ENCODE measurements at regions not wholly inside any gene's neighbourhood (a gene's known extent, or its start where the extent isn't known, plus 50 kb on each side); places are given as distances from the start of the nearest gene placed in this dataset.

DNA sequence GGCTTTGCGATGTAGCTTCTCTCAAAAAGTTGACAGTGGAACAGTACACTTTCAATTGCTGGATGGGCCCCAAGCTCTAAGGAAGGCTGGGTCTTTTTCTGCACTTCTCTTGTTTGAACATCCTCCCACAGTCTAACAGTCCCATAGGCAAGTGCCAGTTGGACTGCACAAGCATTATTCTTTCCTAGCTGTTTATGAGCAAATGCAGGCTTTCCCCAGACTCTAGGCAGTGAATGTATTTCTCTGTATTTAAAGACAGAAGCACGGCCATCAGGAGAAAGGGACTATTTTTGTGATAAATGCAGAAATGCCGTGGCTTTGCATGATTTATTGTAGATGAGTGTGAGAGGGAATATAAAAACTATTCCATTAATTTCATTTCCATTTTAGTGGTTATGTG, 539.3 kb upstream of the LMCD1 start:
- no peaks in the 10 kb centered on the region for H3K9me3 ChIP-seq
- H3K4me3 ChIP-seq, result no peak overlapping the region
- in situ Hi-C loops (cut with MboI; ENCODE audit: low pct_ligation_motif_present in 1 of 4, low pct_unique_long_range_greater_than_20kb in 1 of 4, low sequenced_read_pairs in 3 of 4) (no loop called here), intact Hi-C loops (cut with DNase I; ENCODE audit: low total_unique reads) (no loop called here)
- no peaks in the 10 kb centered on the region for H3K36me3 ChIP-seq
- H3K27me3 ChIP-seq, result no peaks in the 10 kb centered on the region
- TF ChIP-seq POLR2AphosphoS5 (IDR thresholded peaks at IDR 0.05) (no peak), POLR2A (IDR thresholded peaks at IDR 0.05) (no peak), EP300 (IDR thresholded peaks at IDR 0.05; ENCODE audit: low read depth) (no peak)
- TF ChIP-seq, protein P1, sequence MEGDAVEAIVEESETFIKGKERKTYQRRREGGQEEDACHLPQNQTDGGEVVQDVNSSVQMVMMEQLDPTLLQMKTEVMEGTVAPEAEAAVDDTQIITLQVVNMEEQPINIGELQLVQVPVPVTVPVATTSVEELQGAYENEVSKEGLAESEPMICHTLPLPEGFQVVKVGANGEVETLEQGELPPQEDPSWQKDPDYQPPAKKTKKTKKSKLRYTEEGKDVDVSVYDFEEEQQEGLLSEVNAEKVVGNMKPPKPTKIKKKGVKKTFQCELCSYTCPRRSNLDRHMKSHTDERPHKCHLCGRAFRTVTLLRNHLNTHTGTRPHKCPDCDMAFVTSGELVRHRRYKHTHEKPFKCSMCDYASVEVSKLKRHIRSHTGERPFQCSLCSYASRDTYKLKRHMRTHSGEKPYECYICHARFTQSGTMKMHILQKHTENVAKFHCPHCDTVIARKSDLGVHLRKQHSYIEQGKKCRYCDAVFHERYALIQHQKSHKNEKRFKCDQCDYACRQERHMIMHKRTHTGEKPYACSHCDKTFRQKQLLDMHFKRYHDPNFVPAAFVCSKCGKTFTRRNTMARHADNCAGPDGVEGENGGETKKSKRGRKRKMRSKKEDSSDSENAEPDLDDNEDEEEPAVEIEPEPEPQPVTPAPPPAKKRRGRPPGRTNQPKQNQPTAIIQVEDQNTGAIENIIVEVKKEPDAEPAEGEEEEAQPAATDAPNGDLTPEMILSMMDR (IDR thresholded peaks at IDR 0.05), result no peak
- H3K4me1 ChIP-seq, result no peaks in the 10 kb centered on the region
- DNase-seq, result no peak
- WGBS, 2 donors (ENCODE audit: low coverage in 1 of 2), result 44 to 47% methylated on average over 3 of the region's 3 CpGs
- no peak overlapping the region for H3K27ac ChIP-seq

DNA sequence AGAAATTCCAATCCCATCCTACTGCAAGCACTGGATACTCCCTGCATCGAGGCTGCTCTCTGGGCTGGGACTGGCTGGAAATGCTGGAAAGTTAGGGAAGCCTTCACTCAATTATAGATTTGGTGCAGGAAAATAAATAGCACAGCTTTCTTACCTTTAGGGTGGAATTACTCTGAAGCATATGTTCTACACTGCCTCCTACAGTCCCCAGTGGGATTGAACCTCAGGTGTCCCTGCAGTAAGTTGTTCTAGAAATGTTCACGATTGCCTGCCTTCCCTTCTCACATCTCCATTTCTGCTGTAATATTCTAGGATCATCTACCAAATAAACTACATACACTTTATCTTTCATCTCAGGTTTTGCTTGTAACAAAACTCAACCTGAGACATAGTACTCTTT, 536.7 kb upstream of the LMCD1 start:
- Histone ChIP-seq H3K4me1 (no peaks in the 10 kb centered on the region), H3K9me3 (no peaks in the 10 kb centered on the region), H3K27ac (no peak overlapping the region), H3K4me3 (no peak overlapping the region), H3K36me3 (no peaks in the 10 kb centered on the region), H3K27me3 (no peaks in the 10 kb centered on the region)
- 59 to 83% methylated on average over 1 to 2 of the region's 2 CpGs for WGBS, 2 donors (ENCODE audit: low coverage in 1 of 2)
- intact Hi-C loops (cut with DNase I; ENCODE audit: low total_unique reads) (no loop called here), in situ Hi-C loops (cut with MboI; ENCODE audit: low pct_ligation_motif_present in 1 of 4, low pct_unique_long_range_greater_than_20kb in 1 of 4, low sequenced_read_pairs in 3 of 4) (no loop called here)
- no peak for TF ChIP-seq POLR2AphosphoS5 (IDR thresholded peaks at IDR 0.05)
- TF ChIP-seq, protein P1 (IDR thresholded peaks at IDR 0.05), result peak in 1 of 5 experiments; percentile 24
- no peak for TF ChIP-seq EP300 (IDR thresholded peaks at IDR 0.05; ENCODE audit: low read depth)
- TF ChIP-seq POLR2A (IDR thresholded peaks at IDR 0.05), result no peak
- no peak for DNase-seq

DNA sequence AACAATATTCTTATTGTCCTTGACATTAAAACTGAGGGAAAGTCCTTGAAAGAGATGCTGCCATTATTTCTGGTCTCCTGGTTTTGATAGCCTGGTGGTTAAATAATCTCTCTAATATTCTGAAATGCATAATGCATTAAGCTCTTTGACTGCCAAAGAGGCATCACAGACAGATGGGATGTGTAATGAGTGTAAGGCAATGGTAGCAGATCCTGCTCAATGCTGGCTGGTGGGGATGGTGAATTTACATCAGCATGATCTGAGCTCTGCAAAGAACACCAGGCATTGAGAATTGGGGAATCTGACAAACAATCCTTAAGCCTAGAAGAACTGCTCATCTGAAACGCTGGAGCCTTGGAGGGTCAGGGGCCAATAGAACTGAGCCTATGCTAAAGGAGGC, 528.6 kb upstream of the LMCD1 start:
- no peak for TF ChIP-seq EP300 (IDR thresholded peaks at IDR 0.05; ENCODE audit: low read depth)
- TF ChIP-seq POLR2AphosphoS5 (IDR thresholded peaks at IDR 0.05), result no peak
- TF ChIP-seq POLR2A (IDR thresholded peaks at IDR 0.05), result no peak
- TF ChIP-seq, protein P1 (IDR thresholded peaks at IDR 0.05), result no peak
- H3K4me1 ChIP-seq, result no peaks in the 10 kb centered on the region
- in situ Hi-C loops (cut with MboI; ENCODE audit: low pct_ligation_motif_present in 1 of 4, low pct_unique_long_range_greater_than_20kb in 1 of 4, low sequenced_read_pairs in 3 of 4), result no loop called here
- no peaks in the 10 kb centered on the region for H3K27me3 ChIP-seq
- intact Hi-C loops (cut with DNase I; ENCODE audit: low total_unique reads), result no loop called here
- no peak overlapping the region for H3K4me3 ChIP-seq
- WGBS, 2 donors (ENCODE audit: low coverage in 1 of 2), result 65 to 100% methylated on average over 1 of the region's 1 CpG
- DNase-seq, result no peak
- no peak overlapping the region for H3K27ac ChIP-seq
- H3K9me3 ChIP-seq, result no peaks in the 10 kb centered on the region
- H3K36me3 ChIP-seq, result no peaks in the 10 kb centered on the region

DNA sequence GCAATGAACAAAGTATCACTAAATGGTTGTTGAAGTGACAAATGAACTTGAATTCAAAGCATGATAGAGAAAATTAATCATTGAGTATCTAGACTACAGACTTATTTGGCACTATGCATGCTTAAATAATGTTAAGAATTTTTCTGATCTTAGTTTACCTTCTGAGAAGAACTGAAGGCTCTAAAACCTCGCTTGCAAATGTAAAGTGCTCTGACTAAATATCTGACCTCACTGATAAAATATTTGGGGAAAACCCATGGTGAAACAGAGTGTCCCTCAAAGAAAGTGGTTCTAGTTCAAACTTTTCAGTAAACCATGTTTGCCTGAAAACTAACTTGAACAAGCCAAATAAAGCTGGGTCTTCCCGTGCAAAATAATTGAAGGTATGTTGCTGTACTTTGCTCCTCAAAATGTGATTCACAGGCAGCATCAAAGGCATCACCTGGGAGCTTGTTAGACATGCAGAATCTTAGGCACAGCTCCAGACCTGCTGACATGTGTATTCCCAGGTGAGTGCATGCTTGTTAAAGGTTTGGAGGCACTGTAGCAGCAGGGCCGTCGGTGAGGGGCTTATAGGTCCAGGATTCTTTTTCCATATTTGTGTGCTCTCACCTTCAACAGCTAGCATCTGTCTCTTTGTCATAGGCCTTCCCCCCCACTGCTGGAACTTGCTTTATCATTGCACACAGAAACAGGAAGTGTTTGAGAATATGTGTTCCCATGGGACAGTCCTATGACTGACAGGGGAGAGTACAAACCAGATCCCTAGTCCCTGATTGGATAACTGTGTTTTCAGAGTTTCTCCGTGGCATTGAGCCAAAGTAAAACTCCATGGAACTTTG, 524.2 kb upstream of the LMCD1 start:
- H3K9me3 ChIP-seq, result no peaks in the 10 kb centered on the region
- in situ Hi-C loops (cut with MboI; ENCODE audit: low pct_ligation_motif_present in 1 of 4, low pct_unique_long_range_greater_than_20kb in 1 of 4, low sequenced_read_pairs in 3 of 4), result no loop called here
- no peaks in the 10 kb centered on the region for H3K4me1 ChIP-seq
- TF ChIP-seq, protein P1 (IDR thresholded peaks at IDR 0.05), result no peak
- no peak for TF ChIP-seq POLR2AphosphoS5 (IDR thresholded peaks at IDR 0.05)
- TF ChIP-seq EP300 (IDR thresholded peaks at IDR 0.05; ENCODE audit: low read depth), result no peak
- TF ChIP-seq POLR2A (IDR thresholded peaks at IDR 0.05), result no peak
- H3K36me3 ChIP-seq, result no peaks in the 10 kb centered on the region
- 33 to 52% methylated on average over 1 to 5 of the region's 5 CpGs for WGBS, 2 donors (ENCODE audit: low coverage in 1 of 2)
- no peak overlapping the region for H3K27ac ChIP-seq
- intact Hi-C loops (cut with DNase I; ENCODE audit: low total_unique reads), result no loop called here
- no peak overlapping the region for H3K4me3 ChIP-seq
- no peaks in the 10 kb centered on the region for H3K27me3 ChIP-seq
- DNase-seq, result no peak
